Left cardiac atrium (tissue), 4 donors: ENCODE measurements at regions not wholly inside any gene's neighbourhood (a gene's known extent, or its start where the extent isn't known, plus 50 kb on each side); places are given as distances from the start of the nearest gene placed in this dataset.
A peak's percentile ranks its signal among the peaks of the same experiment; 100 is the strongest.

Source experiments
- ATAC-seq, 2 donors: fragments of 200-7000 bp; cut with Tn5 transposase; one replicate each; pipeline ENCODE4 v1.9.1; 2020; ENCODE audit warnings: mild to moderate bottlenecking in 2 of 2, moderate library complexity in 2 of 2
- DNase-seq: peaks from one replicate; pipeline ENCODE4 v3.0.0-alpha.2; 2020
- intact Hi-C, 2 donors: fragments of 100-400 bp; cut with DNase I; formaldehyde crosslinking; loops; one replicate each; pipeline versions ENCODE4 v1.14.1 to v1.15.1; 2022 to 2023
- donor health status: DM: no; HTN: yes; CAD: no.
- donor health status: DM: no; HTN: yes; CAD: no; lungs with severe emphysema.
- donor health status: DM: yes; HTN: yes; CAD: no.
- donor health status: Dilated cardiomyopathy.

DNA sequence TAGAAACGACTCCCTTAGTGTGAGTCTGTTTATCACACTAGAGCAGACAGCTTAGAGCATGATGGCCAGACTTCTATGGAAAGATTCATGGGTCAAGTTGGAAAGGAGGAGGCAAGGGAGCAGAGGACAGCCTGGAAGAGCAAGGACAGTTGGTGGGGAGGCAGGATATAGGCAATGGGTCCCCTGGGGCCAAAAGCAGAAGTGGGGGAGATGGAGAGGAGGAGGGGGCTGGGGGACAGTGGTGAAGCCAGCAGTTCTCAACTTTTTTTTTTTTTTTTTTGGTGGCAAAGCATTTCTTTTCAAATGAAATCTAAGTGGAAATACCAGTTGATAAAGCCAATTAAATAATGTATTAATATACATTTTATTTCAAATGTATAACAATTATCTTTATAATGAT lies 197.9 kb downstream of the HRH4 start:
- intact Hi-C loops: no loop called here
- no peak for ATAC-seq

DNA sequence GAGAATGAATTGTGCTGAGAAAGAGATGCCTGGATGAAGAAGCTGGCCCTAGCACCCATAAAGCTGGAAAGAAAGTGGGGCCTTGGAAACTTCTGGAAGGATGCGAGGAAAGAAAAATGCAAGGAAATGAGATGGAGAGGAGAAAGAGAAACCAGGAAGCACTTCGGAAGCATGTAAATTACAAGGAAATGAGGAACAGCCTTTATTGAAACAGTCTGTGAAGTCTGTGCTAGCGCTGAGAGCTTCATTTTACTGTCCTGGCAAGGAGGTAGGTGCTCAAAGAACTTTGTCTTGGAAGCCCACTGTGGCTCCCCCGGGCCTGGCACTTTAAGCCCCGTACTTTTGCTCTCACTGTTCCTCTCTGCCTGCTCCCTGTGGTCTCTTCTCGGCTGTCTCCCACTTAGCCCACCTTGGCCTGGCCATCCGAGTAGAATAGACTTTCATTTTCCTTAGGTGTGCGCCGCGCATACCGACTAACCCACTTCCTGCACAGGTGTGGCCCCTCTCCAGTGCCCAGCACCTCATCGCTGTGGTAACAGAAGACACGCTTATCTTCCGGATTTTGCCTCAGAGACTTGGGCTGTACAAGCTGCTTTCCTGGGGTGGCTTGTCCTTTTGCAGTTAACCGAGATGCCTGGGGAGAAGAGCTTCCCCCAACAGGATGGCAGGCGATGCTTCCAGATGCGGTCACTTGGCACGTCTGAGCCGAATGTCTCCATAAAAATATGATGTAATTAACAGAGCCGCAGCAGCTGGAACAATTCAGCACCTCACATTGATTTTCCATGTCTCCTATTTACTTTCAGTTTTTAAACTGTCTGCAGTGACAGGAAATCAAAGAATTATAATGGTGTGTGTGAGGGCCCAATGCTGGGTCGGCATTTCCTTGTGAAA lies 199.6 kb downstream of the HRH4 start:
- ATAC-seq: peak; percentile 41 to 50
- peak; percentile 56 for DNase-seq
- intact Hi-C loops: loop anchor here (5.0 to 10.0 kb wide), 2 partner anchors 33 to 65 kb away; no protein-coding TSS in a partner anchor

More for the DNA sequence above, 197.9 kb downstream of the HRH4 start:
- DNase-seq: no peak

DNA sequence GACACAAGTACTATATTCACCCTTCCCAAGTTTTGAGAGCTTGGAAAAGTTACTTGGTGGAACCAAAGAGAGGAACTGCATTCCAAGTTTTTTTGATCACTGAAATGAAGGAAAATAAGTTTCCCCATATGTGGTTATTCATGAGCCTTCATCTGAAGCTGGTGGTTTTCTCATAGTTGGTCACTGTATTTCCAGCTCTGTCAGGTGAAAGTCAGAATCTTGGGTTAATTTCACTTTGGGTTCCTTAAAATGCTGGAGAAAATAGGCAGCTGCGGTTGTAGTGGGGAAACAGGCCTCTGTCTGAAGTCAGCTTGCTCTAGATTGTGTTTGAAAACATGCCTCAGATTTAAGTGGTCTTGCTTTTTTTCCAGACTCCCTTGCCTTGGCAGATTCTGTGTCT lies 200.5 kb downstream of the HRH4 start:
- intact Hi-C loops: loop anchor here (5.0 to 10.0 kb wide), 2 partner anchors 34 to 66 kb away; no protein-coding TSS in a partner anchor
- ATAC-seq (no peak), DNase-seq (no peak)

DNA sequence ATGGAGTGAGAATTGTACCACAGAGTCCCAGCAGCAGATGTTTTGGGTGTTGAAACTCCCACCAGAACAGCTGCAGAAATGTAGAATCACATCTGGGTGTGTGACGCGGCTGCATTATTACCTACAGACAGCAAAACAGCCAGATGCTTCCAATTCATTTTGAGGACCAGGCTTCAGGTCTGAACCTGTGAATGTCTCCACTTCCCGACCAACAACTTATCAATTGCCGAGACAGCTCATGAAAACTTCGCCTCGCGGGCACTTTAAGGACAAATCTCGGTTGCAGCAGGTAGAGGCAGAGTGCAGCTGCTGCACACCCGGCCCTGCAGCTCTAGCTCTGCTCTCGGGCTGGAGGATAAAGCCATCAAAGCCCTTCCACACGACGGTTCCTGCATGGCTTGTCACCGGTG lies 202.0 kb downstream of the HRH4 start:
- ATAC-seq (no peak), DNase-seq (no peak)
- intact Hi-C loops: loop anchor here (5.0 to 10.0 kb wide), 2 partner anchors 35 to 68 kb away; no protein-coding TSS in a partner anchor

- ATAC-seq: no peak
- no peak for DNase-seq
- intact Hi-C loops: loop anchor here (5.0 to 10.0 kb wide), 2 partner anchors 36 to 68 kb away; no protein-coding TSS in a partner anchor
Observed at GRCh38 chr18:24663026-24663425, 202.6 kb downstream of the HRH4 start.

GRCh38 chr18:24669015-24669414 lies 208.6 kb downstream of the HRH4 start:
- ATAC-seq (no peak), DNase-seq (no peak)
- intact Hi-C loops: loop anchor here in 1 of 2 donors (10.0 kb wide), 1 partner anchor 74 kb away; no protein-coding TSS in a partner anchor

- no peak for DNase-seq
- no peak for ATAC-seq
- intact Hi-C loops: loop anchor here in 1 of 2 donors (10.0 kb wide), 1 partner anchor 75 kb away; no protein-coding TSS in a partner anchor
Observed at GRCh38 chr18:24669502-24669901, 209.1 kb downstream of the HRH4 start.

- intact Hi-C loops: loop anchor here in 1 of 2 donors (5.0 kb wide), 1 partner anchor 70 kb away; no protein-coding TSS in a partner anchor
- no peak for ATAC-seq
- no peak for DNase-seq
Observed at GRCh38 chr18:24672165-24672941, 211.9 kb downstream of the HRH4 start.

DNA sequence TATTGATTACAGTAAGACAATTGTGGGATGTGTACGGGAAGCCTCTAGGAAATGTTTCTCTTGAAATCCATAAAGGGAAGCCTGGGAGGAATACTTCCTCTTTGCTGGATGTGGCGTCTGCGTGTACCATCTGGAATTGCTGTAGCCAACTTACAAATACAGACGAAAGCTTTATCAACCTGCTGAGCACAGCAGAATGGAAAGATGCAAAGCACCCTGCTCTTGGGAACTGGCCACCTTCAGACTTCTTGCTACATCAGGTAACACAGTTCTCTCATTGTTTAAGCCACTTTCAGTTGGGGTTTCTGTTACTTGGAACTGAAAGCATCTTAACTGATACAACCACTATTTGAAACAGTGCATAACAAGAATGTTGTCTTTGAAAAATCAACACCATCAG lies 213.8 kb downstream of the HRH4 start:
- ATAC-seq (no peak), DNase-seq (no peak)
- intact Hi-C loops: loop anchor here in 1 of 2 donors (5.0 kb wide), 1 partner anchor 72 kb away; no protein-coding TSS in a partner anchor

- ATAC-seq (no peak), DNase-seq (no peak)
- intact Hi-C loops: loop anchor here in 1 of 2 donors (5.0 kb wide), 1 partner anchor 72 kb away; no protein-coding TSS in a partner anchor
Observed at GRCh38 chr18:24674605-24675004, 214.2 kb downstream of the HRH4 start.

- intact Hi-C loops: no loop called here
- no peak for DNase-seq
- ATAC-seq: peak in 1 of 2 donors; percentile 36
Observed at GRCh38 chr18:24677011-24677410, 216.6 kb downstream of the HRH4 start.

DNA sequence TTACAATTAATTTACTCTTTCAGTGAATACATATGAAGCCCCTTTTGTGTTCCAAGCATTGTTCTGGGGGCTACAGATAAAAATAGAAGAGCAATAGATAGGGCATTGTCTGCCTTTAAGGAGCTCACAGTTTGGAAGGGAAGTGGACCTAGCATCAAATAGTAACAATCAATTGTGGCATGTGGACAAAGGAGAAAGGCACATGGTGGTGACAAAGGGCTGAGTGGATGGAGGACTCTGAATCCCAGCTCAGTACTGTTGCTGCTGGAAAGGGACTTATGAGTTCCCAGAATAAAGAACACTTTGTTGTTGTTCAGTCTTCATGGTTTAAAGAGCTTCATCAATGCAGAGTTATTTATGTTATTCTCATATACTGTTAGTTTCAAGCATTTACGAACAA lies 217.7 kb downstream of the HRH4 start:
- intact Hi-C loops: no loop called here
- no peak for DNase-seq
- ATAC-seq: no peak

- ATAC-seq (no peak), DNase-seq (no peak)
- intact Hi-C loops: no loop called here
Observed at GRCh38 chr18:24678626-24679025, 218.2 kb downstream of the HRH4 start.

DNA sequence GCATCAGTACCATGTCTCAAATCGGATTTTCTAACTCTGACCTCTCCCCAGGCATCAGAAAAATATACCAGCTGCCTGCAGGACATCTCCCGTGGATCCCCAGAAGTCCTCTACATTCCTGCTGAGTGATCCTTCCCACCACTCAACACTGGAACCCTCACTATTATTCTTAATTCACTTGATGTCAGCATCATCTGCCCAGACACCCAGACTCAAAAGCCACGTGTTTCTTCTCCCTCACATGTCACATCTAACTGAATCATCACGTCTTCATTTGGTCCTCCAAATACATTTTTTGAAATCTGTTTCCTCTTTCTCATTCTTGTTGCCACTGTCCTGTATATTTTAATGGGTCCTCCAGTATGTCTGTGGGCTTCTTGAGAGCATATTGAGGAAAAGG lies 218.6 kb downstream of the HRH4 start:
- ATAC-seq (no peak), DNase-seq (no peak)
- intact Hi-C loops: no loop called here

- intact Hi-C loops: no loop called here
- ATAC-seq (no peak), DNase-seq (no peak)
Observed at GRCh38 chr18:24683925-24684324, 223.5 kb downstream of the HRH4 start.

GRCh38 chr18:24685254-24685959 lies 225.0 kb downstream of the HRH4 start:
- peak; percentile 15 to 46 for ATAC-seq
- DNase-seq: no peak
- intact Hi-C loops: no loop called here

DNA sequence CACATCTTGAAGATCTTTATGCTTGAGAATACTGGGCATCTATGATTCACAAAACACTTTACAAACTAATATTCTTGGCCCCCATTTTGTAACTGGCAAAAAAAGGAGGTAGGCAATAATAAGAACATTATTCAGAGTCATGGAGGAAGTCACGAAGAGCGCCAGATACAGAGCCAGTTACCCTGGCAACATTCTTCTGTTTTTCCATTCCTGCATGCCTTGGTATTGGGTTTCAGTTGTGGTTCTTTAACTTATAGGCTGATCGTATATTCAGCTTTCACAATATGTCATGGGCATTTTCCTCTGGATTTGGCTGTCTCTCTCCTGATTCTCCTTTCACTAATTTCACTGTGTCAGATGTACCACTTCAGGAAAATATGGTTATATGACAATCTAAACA lies 234.7 kb downstream of the HRH4 start:
- intact Hi-C loops: no loop called here
- ATAC-seq (no peak), DNase-seq (no peak)

DNA sequence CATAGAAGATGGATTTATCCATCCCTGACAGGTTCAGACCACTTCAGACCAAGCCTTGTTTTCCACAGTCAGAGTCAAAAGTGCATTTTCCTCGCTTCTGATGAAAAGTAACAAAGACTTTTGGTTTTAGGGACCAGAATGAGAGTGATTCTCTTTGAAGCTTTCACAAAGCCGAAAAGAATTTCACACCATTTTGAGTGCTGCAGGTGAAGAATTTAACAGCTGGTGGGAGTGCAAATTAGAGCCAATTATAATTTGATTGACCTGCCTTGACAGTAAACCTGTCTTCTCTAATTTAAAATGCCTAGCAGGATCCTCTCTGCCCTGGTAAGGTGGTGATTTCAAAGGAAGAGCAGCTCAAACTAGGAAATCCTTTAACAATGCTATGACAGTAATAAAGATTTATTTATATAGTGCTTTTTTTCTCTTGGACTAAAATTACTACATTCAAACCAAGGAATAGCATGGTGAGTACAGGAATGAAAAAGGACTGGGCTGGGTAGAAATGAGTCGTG lies 241.6 kb downstream of the HRH4 start:
- DNase-seq (no peak), ATAC-seq (no peak)

DNA sequence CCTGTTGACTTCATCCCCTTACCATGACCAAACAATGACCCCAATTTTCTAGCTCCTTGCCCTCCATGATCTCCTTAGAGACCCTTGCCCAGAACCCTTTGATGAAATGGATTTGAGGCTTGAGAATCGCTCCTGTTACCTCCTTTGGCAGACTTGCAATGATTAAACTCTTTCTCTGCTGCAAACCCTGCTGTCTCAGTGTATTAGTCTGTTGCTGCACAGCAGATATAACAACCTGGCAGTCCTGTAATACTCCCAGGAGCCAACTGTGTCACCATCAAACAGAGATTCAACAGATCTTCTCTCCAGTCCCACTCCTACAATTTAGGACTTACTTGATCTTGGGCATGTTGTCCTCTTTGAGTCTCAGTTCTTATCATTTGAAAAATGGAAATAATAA lies 242.9 kb downstream of the HRH4 start:
- ATAC-seq (no peak), DNase-seq (no peak)
- intact Hi-C loops: no loop called here

More for the DNA sequence above, 241.6 kb downstream of the HRH4 start:
- intact Hi-C loops: no loop called here
